ENCODE measurements at regions not wholly inside any gene's neighbourhood (a gene's known extent, or its start where the extent isn't known, plus 50 kb on each side); places are given as distances from the start of the nearest gene placed in this dataset.

DNA sequence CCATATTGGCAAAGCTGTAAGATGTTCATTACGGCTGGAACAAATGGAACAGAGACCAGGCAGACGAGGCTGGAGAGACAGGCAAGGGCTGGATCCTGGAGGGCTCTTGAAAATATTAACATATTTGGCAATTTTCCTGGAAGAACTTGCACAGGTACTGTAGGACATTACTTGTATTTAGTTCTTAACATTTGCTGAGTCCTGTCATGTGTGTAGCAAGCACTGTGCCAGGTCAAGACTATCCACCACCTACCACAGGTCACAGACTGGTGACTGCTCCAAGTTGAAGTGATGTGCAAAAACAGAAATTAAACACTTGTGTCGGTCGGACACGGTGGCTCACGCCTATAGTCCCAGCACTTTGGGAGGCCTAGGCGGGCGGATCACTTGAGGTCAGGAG is 58.7 kb upstream of the TNRC6B start:
- TF ChIP-seq EZH2phosphoT487 (IDR thresholded peaks at IDR 0.05; ENCODE audit: borderline replicate concordance, low read depth): no peak
- TF ChIP-seq CTCF (IDR thresholded peaks at IDR 0.05): no peak
- no peak for TF ChIP-seq GABPA (IDR thresholded peaks at IDR 0.05; ENCODE audit: low read depth)
- TF ChIP-seq FOXM1 (IDR thresholded peaks at IDR 0.05; ENCODE audit: low read depth): no peak
- no peak for TF ChIP-seq REST (IDR thresholded peaks at IDR 0.05; ENCODE audit: low read depth, low read length)
- TF ChIP-seq TAF1 (IDR thresholded peaks at IDR 0.05; ENCODE audit: borderline replicate concordance, low read depth, low read length): no peak
- no peak for TF ChIP-seq CHD2 (IDR thresholded peaks at IDR 0.05; ENCODE audit: low read length, partially characterized antibody)
- no peak for TF ChIP-seq JUND (IDR thresholded peaks at IDR 0.05)
- TF ChIP-seq EP300 (IDR thresholded peaks at IDR 0.05; ENCODE audit: borderline replicate concordance in 1 of 2, low read depth in 1 of 2, low read length in 1 of 2): no peak
- TF ChIP-seq GATA2 (CRISPR knock-in tag; IDR thresholded peaks at IDR 0.05): no peak
- TF ChIP-seq RFX5 (IDR thresholded peaks at IDR 0.05; ENCODE audit: low read length): no peak
- TF ChIP-seq ZBTB33 (IDR thresholded peaks at IDR 0.05; ENCODE audit: borderline replicate concordance, low read depth): no peak
- no peak for TF ChIP-seq YY1 (IDR thresholded peaks at IDR 0.05; ENCODE audit: low read depth)
- TF ChIP-seq MEF2A (IDR thresholded peaks at IDR 0.05; ENCODE audit: borderline replicate concordance, low read depth): no peak
